Spinal cord (tissue), 9 donors: ENCODE measurements at regions not wholly inside any gene's neighbourhood (a gene's known extent, or its start where the extent isn't known, plus 50 kb on each side); places are given as distances from the start of the nearest gene placed in this dataset.
A peak's percentile ranks its signal among the peaks of the same experiment; 100 is the strongest.

Experiments used
- DNase-seq, 6 donors: peaks; one replicate each; pipeline versions ENCODE4 v3.0.0 to v3.0.0-alpha.2; 2013 to 2015; ENCODE audit warnings: low spot score in 6 of 6, low read depth in 4 of 6
- H3K27ac ChIP-seq: one replicate; pipeline ENCODE4 v1.5.1; 2013; ENCODE audit warnings: low read depth, low read length, control low read depth
- H3K27me3 ChIP-seq: one replicate; pipeline ENCODE4 v1.6.1; 2013; ENCODE audit warnings: low read length; ENCODE audit not compliant: control insufficient read depth, insufficient read depth
- H3K36me3 ChIP-seq: one replicate; pipeline ENCODE4 v1.6.1; 2013; ENCODE audit warnings: low read length; ENCODE audit not compliant: control insufficient read depth, insufficient read depth
- H3K4me1 ChIP-seq: one replicate; pipeline ENCODE4 v1.6.1; 2013; ENCODE audit warnings: low read length; ENCODE audit not compliant: control insufficient read depth, insufficient read depth
- H3K4me3 ChIP-seq: one replicate; pipeline ENCODE4 v1.5.1; 2013; ENCODE audit warnings: low read depth, low read length, control low read depth
- H3K9me3 ChIP-seq: one replicate; pipeline ENCODE4 v1.6.1; 2013; ENCODE audit warnings: low read length; ENCODE audit not compliant: control insufficient read depth, insufficient read depth
- WGBS: methylation state at CpG from one replicate; pipeline ENCODE4 v1.1.5; 2013; ENCODE audit warnings: missing lambda C conversion rate; ENCODE audit not compliant: insufficient coverage; 5-methylcytosine and 5-hydroxymethylcytosine counted together
- donor health status: healthy.

- no peak overlapping the region for H3K27ac ChIP-seq
- H3K9me3 ChIP-seq, result no peaks in the 10 kb centered on the region
- no peaks in the 10 kb centered on the region for H3K27me3 ChIP-seq
- no peak for DNase-seq
- 100% methylated on average over 1 of the region's 3 CpGs for WGBS
- no peak overlapping the region for H3K4me3 ChIP-seq
- no peaks in the 10 kb centered on the region for H3K4me1 ChIP-seq
- H3K36me3 ChIP-seq, result no peaks in the 10 kb centered on the region
These were observed 155.2 kb upstream of the KCNN2 start for GRCh38 chr5:114206640-114207039.

- Histone ChIP-seq H3K4me1 (no peaks in the 10 kb centered on the region), H3K36me3 (no peaks in the 10 kb centered on the region), H3K27me3 (no peaks in the 10 kb centered on the region), H3K9me3 (no peaks in the 10 kb centered on the region), H3K4me3 (no peak overlapping the region), H3K27ac (no peak overlapping the region)
- WGBS, result no CpG with 5 or more reads among the region's 3 CpGs
- no peak for DNase-seq
These were observed 154.3 kb upstream of the KCNN2 start for GRCh38 chr5:114207615-114208014.

- Histone ChIP-seq H3K27ac (no peak overlapping the region), H3K4me3 (no peak overlapping the region), H3K9me3 (no peaks in the 10 kb centered on the region), H3K36me3 (no peaks in the 10 kb centered on the region), H3K4me1 (no peaks in the 10 kb centered on the region), H3K27me3 (no peaks in the 10 kb centered on the region)
- no CpG with 5 or more reads among the region's 2 CpGs for WGBS
- no peak for DNase-seq
These were observed 153.8 kb upstream of the KCNN2 start for GRCh38 chr5:114208120-114208519.

- no peaks in the 10 kb centered on the region for H3K27me3 ChIP-seq
- no peaks in the 10 kb centered on the region for H3K4me1 ChIP-seq
- H3K27ac ChIP-seq, result no peak overlapping the region
- 87% methylated on average over 2 of the region's 2 CpGs for WGBS
- no peak for DNase-seq
- no peaks in the 10 kb centered on the region for H3K9me3 ChIP-seq
- no peak overlapping the region for H3K4me3 ChIP-seq
- H3K36me3 ChIP-seq, result no peaks in the 10 kb centered on the region
These were observed 153.3 kb upstream of the KCNN2 start for GRCh38 chr5:114208588-114208987.

- no peak for DNase-seq
- no peaks in the 10 kb centered on the region for H3K9me3 ChIP-seq
- no peaks in the 10 kb centered on the region for H3K27me3 ChIP-seq
- H3K36me3 ChIP-seq, result no peaks in the 10 kb centered on the region
- no peaks in the 10 kb centered on the region for H3K4me1 ChIP-seq
- no peak overlapping the region for H3K4me3 ChIP-seq
- WGBS, result no CpG with 5 or more reads among the region's 3 CpGs
- H3K27ac ChIP-seq, result no peak overlapping the region
These were observed 151.2 kb upstream of the KCNN2 start for GRCh38 chr5:114210662-114211061.

- WGBS, result no CpG with 5 or more reads among the region's 1 CpG
- H3K9me3 ChIP-seq, result peaks cover 2% of the 10 kb centered on the region
- no peak overlapping the region for H3K27ac ChIP-seq
- H3K4me1 ChIP-seq, result no peaks in the 10 kb centered on the region
- H3K36me3 ChIP-seq, result no peaks in the 10 kb centered on the region
- H3K27me3 ChIP-seq, result no peaks in the 10 kb centered on the region
- no peak overlapping the region for H3K4me3 ChIP-seq
- no peak for DNase-seq
These were observed 140.1 kb upstream of the KCNN2 start for GRCh38 chr5:114221807-114222206.

- no CpG with 5 or more reads among the region's 1 CpG for WGBS
- H3K9me3 ChIP-seq, result no peaks in the 10 kb centered on the region
- H3K27ac ChIP-seq, result no peak overlapping the region
- no peaks in the 10 kb centered on the region for H3K4me1 ChIP-seq
- no peaks in the 10 kb centered on the region for H3K36me3 ChIP-seq
- no peak for DNase-seq
- no peaks in the 10 kb centered on the region for H3K27me3 ChIP-seq
- H3K4me3 ChIP-seq, result no peak overlapping the region
These were observed 138.0 kb upstream of the KCNN2 start for GRCh38 chr5:114223866-114224265.

GRCh38 chr5:114237766-114238165 is 124.1 kb upstream of the KCNN2 start:
- DNase-seq, result no peak
- Histone ChIP-seq H3K27me3 (no peaks in the 10 kb centered on the region), H3K4me1 (no peaks in the 10 kb centered on the region), H3K27ac (no peak overlapping the region), H3K4me3 (no peak overlapping the region), H3K9me3 (no peaks in the 10 kb centered on the region), H3K36me3 (no peaks in the 10 kb centered on the region)
- no CpG with 5 or more reads among the region's 5 CpGs for WGBS

GRCh38 chr5:114238771-114239313 is 123.0 kb upstream of the KCNN2 start:
- no peaks in the 10 kb centered on the region for H3K36me3 ChIP-seq
- H3K4me3 ChIP-seq, result no peak overlapping the region
- no peak overlapping the region for H3K27ac ChIP-seq

GRCh38 chr5:114243281-114243971 is 118.4 kb upstream of the KCNN2 start:
- Histone ChIP-seq H3K27ac (no peak overlapping the region), H3K36me3 (no peaks in the 10 kb centered on the region), H3K4me3 (no peak overlapping the region), H3K4me1 (no peaks in the 10 kb centered on the region), H3K9me3 (no peaks in the 10 kb centered on the region), H3K27me3 (no peaks in the 10 kb centered on the region)
- WGBS, result 100% methylated on average over 1 of the region's 8 CpGs
- DNase-seq, result no peak

More at GRCh38 chr5:114238771-114239313, 123.0 kb upstream of the KCNN2 start:
- H3K27me3 ChIP-seq, result no peaks in the 10 kb centered on the region
- H3K4me1 ChIP-seq, result no peaks in the 10 kb centered on the region
- DNase-seq, result peak in 1 of 6 donors; percentile 4
- H3K9me3 ChIP-seq, result no peaks in the 10 kb centered on the region
